Gastrocnemius medialis (tissue), 4 donors: ENCODE measurements at regions not wholly inside any gene's neighbourhood (a gene's known extent, or its start where the extent isn't known, plus 50 kb on each side); places are given as distances from the start of the nearest gene placed in this dataset.

Experiments
- ATAC-seq, 2 donors: fragments of 150-250 bp; one replicate each; pipeline ENCODE4 v1.9.1; 2016
- DNase-seq, 2 donors: peaks; one replicate each; pipeline ENCODE4 v3.0.0-alpha.2; 2019
- H3K27ac ChIP-seq, 4 donors: fragments of 200-600 bp; sonication (generic); 1 replicate in 1 of 4; 2 replicates in 3 of 4; pipeline ENCODE4 v1.5.1; 2016 to 2018; ENCODE audit warnings: mild to moderate bottlenecking in 2 of 4, moderate library complexity in 1 of 4
- H3K27me3 ChIP-seq, 3 donors: fragments of 200-600 bp; sonication (generic) in 2 of 3; 1 replicate in 1 of 3; 2 replicates in 2 of 3; pipeline versions ENCODE4 v1.5.1 to v1.6.0; 2016 to 2019; ENCODE audit warnings: mild to moderate bottlenecking in 1 of 3, moderate library complexity in 1 of 3
- H3K36me3 ChIP-seq, 2 donors: fragments of 200-600 bp; sonication (generic) in 1 of 2; one replicate each; pipeline ENCODE4 v1.5.1; 2017 to 2018
- H3K4me1 ChIP-seq, 2 donors: fragments of 200-600 bp; sonication (generic) in 1 of 2; one replicate each; pipeline ENCODE4 v1.5.1; 2016 to 2017; ENCODE audit warnings: mild to moderate bottlenecking in 2 of 2
- H3K4me3 ChIP-seq, 4 donors: fragments of 200-600 bp; sonication (generic) in 3 of 4; 1 replicate in 1 of 4; 2 replicates in 3 of 4; pipeline ENCODE4 v1.5.1; 2016 to 2019; ENCODE audit warnings: mild to moderate bottlenecking in 2 of 4
- H3K9me3 ChIP-seq, 3 donors: fragments of 200-600 bp; sonication (generic) in 2 of 3; 1 replicate in 1 of 3; 2 replicates in 2 of 3; pipeline ENCODE4 v1.5.1; 2016 to 2019
- POLR2A ChIP-seq, 2 donors: fragments of 450-650 bp; IDR thresholded peaks; one replicate each; pipeline ENCODE4 v1.6.1; 2017; ENCODE audit warnings: antibody characterized with exemption in 2 of 2, mild to moderate bottlenecking in 2 of 2, moderate library complexity in 2 of 2
- in situ Hi-C, 4 donors: fragments of 200-750 bp; cut with MboI; loops; one replicate each; pipeline versions ENCODE4 v1.15.0 to v1.8.0; 2017; ENCODE audit warnings: low sequenced_read_pairs in 4 of 4
- intact Hi-C: fragments of 100-400 bp; cut with DNase I; formaldehyde crosslinking; loops from one replicate; pipeline ENCODE4 v1.15.1; 2023; ENCODE audit warnings: low total_unique reads
- TF ChIP-seq, protein P1 (sequence below), 5 experiments: fragments of 450-650 bp in 3 of 5; fragments of 200-600 bp in 2 of 5; sonication (generic) in 2 of 5; IDR thresholded peaks in 4 of 5; conservative IDR thresholded peaks in 1 of 5; 1 replicate in 4 of 5; 2 replicates in 1 of 5; pipeline ENCODE4 v1.5.1; 2016 to 2019; ENCODE audit warnings: antibody characterized with exemption in 5 of 5, mild to moderate bottlenecking in 3 of 5, moderate library complexity in 3 of 5

DNA sequence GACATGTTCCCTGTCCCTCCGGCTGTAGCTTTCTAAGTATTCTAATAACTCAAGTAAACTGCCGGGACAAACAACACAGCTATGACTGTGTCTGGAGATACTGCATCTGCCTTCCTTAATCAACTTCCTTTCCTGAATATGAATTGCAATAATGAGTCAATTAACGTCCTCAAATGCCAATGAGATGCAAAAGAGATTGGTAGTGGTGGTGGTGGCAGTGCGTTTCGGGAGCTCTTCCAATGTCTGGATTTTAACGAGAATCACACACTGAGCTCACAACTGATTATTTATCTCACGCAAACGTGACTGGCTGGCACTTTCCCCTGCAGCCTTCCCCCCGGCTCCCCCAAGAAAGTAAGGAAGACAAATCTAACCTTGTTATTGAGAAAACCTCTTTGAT lies 226.1 kb upstream of the GK2 start:
- Histone ChIP-seq H3K4me3 (no peak overlapping the region), H3K9me3 (no peaks in the 10 kb centered on the region), H3K36me3 (no peaks in the 10 kb centered on the region), H3K4me1 (no peaks in the 10 kb centered on the region), H3K27ac (no peak overlapping the region), H3K27me3 (no peaks in the 10 kb centered on the region)
- intact Hi-C loops (no loop called here), in situ Hi-C loops (no loop called here)
- no peak for ATAC-seq
- DNase-seq = no peak
- no peak for TF ChIP-seq POLR2A (IDR thresholded peaks at IDR 0.05)
- TF ChIP-seq, protein P1, sequence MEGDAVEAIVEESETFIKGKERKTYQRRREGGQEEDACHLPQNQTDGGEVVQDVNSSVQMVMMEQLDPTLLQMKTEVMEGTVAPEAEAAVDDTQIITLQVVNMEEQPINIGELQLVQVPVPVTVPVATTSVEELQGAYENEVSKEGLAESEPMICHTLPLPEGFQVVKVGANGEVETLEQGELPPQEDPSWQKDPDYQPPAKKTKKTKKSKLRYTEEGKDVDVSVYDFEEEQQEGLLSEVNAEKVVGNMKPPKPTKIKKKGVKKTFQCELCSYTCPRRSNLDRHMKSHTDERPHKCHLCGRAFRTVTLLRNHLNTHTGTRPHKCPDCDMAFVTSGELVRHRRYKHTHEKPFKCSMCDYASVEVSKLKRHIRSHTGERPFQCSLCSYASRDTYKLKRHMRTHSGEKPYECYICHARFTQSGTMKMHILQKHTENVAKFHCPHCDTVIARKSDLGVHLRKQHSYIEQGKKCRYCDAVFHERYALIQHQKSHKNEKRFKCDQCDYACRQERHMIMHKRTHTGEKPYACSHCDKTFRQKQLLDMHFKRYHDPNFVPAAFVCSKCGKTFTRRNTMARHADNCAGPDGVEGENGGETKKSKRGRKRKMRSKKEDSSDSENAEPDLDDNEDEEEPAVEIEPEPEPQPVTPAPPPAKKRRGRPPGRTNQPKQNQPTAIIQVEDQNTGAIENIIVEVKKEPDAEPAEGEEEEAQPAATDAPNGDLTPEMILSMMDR (IDR thresholded peaks at IDR 0.05 in 4 of 5, conservative IDR thresholded peaks at IDR 0.05 in 1 of 5) = no peak

DNA sequence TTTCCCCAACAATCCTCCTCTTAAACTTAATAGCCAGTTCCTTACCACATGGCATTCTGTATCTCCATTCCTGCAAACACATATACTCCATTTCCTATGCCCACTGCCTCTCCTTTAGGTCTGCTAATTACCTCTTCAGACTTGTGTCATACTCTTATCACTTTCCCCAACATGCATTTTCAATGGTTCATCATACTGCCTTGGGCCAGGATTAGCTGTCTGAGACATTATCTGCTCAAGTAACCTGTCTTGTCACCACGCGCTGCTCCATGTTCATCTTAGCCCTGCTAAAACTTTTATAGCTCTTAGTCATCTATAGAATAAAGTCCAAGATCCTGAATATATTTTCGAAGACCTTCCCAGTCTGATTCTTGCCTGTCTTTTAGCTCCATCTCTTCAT lies 224.1 kb upstream of the GK2 start:
- Histone ChIP-seq H3K36me3 (no peaks in the 10 kb centered on the region), H3K4me3 (no peak overlapping the region), H3K27ac (no peak overlapping the region), H3K4me1 (no peaks in the 10 kb centered on the region), H3K9me3 (no peaks in the 10 kb centered on the region), H3K27me3 (no peaks in the 10 kb centered on the region)
- DNase-seq (no peak), ATAC-seq (no peak)
- in situ Hi-C loops (no loop called here), intact Hi-C loops (no loop called here)
- TF ChIP-seq POLR2A (IDR thresholded peaks at IDR 0.05) = no peak
- TF ChIP-seq, protein P1 (IDR thresholded peaks at IDR 0.05 in 4 of 5, conservative IDR thresholded peaks at IDR 0.05 in 1 of 5) = no peak

DNA sequence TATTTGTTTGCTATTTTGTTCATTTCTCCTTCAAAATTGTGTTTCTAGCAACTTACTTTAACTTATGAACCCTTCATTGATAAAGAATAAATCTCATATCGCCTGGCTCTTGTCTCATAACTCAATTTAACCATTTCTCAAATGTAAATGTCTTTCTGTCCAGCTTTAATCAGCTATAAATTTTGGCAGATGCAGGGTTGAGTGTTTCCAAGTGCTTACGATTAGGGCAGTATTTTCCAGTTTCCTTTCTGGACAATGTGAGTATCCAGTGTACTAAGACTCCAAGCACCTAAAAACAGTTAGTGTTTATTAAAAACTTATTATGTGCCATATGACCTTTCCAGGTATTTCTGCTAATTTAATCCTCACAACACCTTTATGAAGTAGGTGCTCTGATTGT lies 218.6 kb upstream of the GK2 start:
- H3K36me3 ChIP-seq = no peaks in the 10 kb centered on the region
- peaks cover 0 to 4% of the 10 kb centered on the region in 2 donors for H3K4me1 ChIP-seq
- no peaks in the 10 kb centered on the region for H3K27me3 ChIP-seq
- no peak overlapping the region for H3K4me3 ChIP-seq
- intact Hi-C loops (no loop called here), in situ Hi-C loops (no loop called here)
- no peaks in the 10 kb centered on the region for H3K9me3 ChIP-seq
- DNase-seq = no peak
- ATAC-seq = no peak
- H3K27ac ChIP-seq = no peak overlapping the region
- no peak for TF ChIP-seq POLR2A (IDR thresholded peaks at IDR 0.05)
- TF ChIP-seq, protein P1 (IDR thresholded peaks at IDR 0.05 in 4 of 5, conservative IDR thresholded peaks at IDR 0.05 in 1 of 5) = no peak

DNA sequence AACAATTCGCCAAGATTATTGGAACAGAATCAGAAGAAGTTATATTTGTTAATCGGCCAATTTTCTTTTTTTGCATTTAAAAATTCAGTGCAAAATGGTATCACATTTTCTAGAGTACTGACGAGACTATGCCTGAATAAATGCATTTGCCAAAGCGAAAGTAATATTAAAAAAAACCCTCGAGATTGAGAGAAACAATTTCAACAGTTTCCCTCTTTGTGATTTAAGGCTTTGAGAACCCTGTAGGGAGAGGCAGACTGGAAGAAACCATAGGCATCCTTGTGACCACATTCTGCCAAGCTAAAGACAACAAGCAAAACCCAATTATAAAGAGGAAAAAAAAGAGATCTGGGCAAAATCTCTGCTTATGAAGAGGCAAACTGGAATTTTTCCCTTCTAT lies 218.1 kb upstream of the GK2 start:
- no peak for TF ChIP-seq POLR2A (IDR thresholded peaks at IDR 0.05)
- TF ChIP-seq, protein P1 (IDR thresholded peaks at IDR 0.05 in 4 of 5, conservative IDR thresholded peaks at IDR 0.05 in 1 of 5) = no peak
- no peak for ATAC-seq
- Histone ChIP-seq H3K27me3 (no peaks in the 10 kb centered on the region), H3K36me3 (no peaks in the 10 kb centered on the region), H3K4me1 (peaks cover 0 to 4% of the 10 kb centered on the region in 2 donors), H3K4me3 (peak overlapping the region in 1 of 4 donors; percentile 9), H3K9me3 (no peaks in the 10 kb centered on the region), H3K27ac (no peak overlapping the region)
- DNase-seq = no peak
- intact Hi-C loops = no loop called here
- in situ Hi-C loops = no loop called here

DNA sequence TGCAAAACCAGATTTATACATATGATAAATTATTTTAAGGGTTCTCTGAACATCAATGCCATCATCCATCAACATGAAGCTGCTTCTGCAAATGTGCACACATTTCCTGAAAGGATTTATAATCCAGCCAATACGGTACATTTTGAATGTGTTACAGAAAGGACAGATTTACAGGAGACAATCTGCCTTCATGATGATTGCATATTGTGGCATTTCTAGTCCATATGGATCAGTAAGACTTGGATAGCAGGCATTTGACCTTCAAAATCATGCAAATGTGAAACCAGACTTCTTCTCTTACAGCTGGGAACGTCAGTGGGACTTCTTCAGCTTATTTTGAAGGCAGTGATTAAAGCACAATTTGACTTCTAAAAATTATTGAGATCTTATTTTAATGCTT lies 217.3 kb upstream of the GK2 start:
- ATAC-seq (no peak), DNase-seq (no peak)
- H3K36me3 ChIP-seq = no peaks in the 10 kb centered on the region
- H3K4me3 ChIP-seq = peak overlapping the region in 1 of 4 donors; percentile 9
- peaks cover 0 to 4% of the 10 kb centered on the region in 2 donors for H3K4me1 ChIP-seq
- TF ChIP-seq, protein P1 (IDR thresholded peaks at IDR 0.05 in 4 of 5, conservative IDR thresholded peaks at IDR 0.05 in 1 of 5) = no peak
- no peak for TF ChIP-seq POLR2A (IDR thresholded peaks at IDR 0.05)
- in situ Hi-C loops (no loop called here), intact Hi-C loops (no loop called here)
- H3K27me3 ChIP-seq = no peaks in the 10 kb centered on the region
- no peak overlapping the region for H3K27ac ChIP-seq
- H3K9me3 ChIP-seq = no peaks in the 10 kb centered on the region
